PFSK-1 (cell line): ENCODE measurements at regions not wholly inside any gene's neighbourhood (a gene's known extent, or its start where the extent isn't known, plus 50 kb on each side); places are given as distances from the start of the nearest gene placed in this dataset.

Experiments used
- FOXP2 ChIP-seq: optimal IDR thresholded peaks from 2 replicates; pipeline ENCODE3; 2011; ENCODE audit warnings: borderline replicate concordance, control low read depth, inconsistent platforms; ENCODE audit not compliant: insufficient read depth; ENCODE audit errors: extremely low read length, extremely low read depth
- POLR2AphosphoS5 ChIP-seq: IDR thresholded peaks from 2 replicates; pipeline ENCODE4 v1.6.1; 2012; ENCODE audit warnings: low read depth, mild to moderate bottlenecking, control low read depth, low read length, moderate library complexity
- SIN3A ChIP-seq: IDR thresholded peaks from 2 replicates; pipeline ENCODE4 v1.6.1; 2012; ENCODE audit warnings: mild to moderate bottlenecking, low read length, moderate library complexity, borderline replicate concordance; ENCODE audit not compliant: insufficient read depth
- TAF1 ChIP-seq: IDR thresholded peaks from 2 replicates; pipeline ENCODE4 v1.6.1; 2012; ENCODE audit warnings: low read length, control low read depth, borderline replicate concordance; ENCODE audit not compliant: insufficient read depth
- TF ChIP-seq, protein P1 (sequence below), 2 experiments: IDR thresholded peaks; 2 replicates each; pipeline versions ENCODE4 v1.6.1 to v1.8.0; 2011 to 2012; ENCODE audit warnings: low read depth in 2 of 2, low read length in 2 of 2, control low read depth in 1 of 2, inconsistent platforms in 1 of 2, mild to moderate bottlenecking in 1 of 2, moderate library complexity in 1 of 2; ENCODE audit not compliant: insufficient read depth in 1 of 2

DNA sequence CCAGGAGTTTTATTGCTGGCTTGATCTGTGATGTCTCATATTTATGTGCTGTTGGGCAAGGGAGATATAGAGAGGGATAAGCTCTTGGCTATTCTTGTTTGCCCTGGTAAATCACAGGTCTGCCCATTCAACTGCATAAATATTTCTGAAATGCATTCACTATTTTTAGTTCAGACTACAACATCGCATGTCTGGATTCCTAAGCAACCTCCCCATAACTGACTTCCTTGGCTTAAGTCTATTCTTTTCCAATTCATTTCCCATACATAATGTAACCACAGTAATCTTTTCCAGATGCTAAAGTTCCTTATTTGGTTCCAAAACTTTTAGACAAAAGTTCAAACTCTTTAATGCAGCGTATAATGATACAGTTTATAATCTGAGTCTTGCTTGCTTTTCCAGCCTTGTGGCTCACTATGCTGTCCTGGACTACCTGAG lies 321.4 kb upstream of the ACTBL2 start:
- TF ChIP-seq POLR2AphosphoS5 (no peak), TAF1 (no peak), FOXP2 (no peak), SIN3A (no peak)
- TF ChIP-seq, protein P1, sequence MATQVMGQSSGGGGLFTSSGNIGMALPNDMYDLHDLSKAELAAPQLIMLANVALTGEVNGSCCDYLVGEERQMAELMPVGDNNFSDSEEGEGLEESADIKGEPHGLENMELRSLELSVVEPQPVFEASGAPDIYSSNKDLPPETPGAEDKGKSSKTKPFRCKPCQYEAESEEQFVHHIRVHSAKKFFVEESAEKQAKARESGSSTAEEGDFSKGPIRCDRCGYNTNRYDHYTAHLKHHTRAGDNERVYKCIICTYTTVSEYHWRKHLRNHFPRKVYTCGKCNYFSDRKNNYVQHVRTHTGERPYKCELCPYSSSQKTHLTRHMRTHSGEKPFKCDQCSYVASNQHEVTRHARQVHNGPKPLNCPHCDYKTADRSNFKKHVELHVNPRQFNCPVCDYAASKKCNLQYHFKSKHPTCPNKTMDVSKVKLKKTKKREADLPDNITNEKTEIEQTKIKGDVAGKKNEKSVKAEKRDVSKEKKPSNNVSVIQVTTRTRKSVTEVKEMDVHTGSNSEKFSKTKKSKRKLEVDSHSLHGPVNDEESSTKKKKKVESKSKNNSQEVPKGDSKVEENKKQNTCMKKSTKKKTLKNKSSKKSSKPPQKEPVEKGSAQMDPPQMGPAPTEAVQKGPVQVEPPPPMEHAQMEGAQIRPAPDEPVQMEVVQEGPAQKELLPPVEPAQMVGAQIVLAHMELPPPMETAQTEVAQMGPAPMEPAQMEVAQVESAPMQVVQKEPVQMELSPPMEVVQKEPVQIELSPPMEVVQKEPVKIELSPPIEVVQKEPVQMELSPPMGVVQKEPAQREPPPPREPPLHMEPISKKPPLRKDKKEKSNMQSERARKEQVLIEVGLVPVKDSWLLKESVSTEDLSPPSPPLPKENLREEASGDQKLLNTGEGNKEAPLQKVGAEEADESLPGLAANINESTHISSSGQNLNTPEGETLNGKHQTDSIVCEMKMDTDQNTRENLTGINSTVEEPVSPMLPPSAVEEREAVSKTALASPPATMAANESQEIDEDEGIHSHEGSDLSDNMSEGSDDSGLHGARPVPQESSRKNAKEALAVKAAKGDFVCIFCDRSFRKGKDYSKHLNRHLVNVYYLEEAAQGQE (IDR thresholded peaks at IDR 0.05; ENCODE audit: insufficient read depth in 1 of 2, low read depth in 2 of 2, low read length in 2 of 2): no peak
